ENCODE measurements at regions not wholly inside any gene's neighbourhood (a gene's known extent, or its start where the extent isn't known, plus 50 kb on each side); places are given as distances from the start of the nearest gene placed in this dataset.

DNA sequence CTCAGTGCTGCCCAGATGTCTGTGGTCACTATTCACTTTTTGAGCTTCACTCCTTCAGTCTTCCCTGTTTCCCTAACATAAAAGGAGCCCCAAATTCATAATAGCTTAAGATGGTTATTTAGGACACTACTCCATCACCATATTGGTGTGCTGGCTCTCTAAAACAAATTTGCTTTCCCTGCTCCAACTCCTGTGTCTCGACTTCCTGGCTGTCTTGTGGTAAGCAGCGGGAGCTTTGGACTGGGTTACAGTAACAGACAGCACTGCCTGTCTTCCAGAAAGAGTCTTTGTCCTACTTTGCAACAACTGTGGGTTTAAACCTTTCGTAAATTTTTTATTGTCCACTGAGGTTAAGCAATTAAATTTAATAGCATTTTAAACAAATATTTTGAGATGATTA lies 389.4 kb downstream of the CDH9 start:
- TF ChIP-seq POLR2A (IDR thresholded peaks at IDR 0.05; ENCODE audit: low read depth, low read length) (no peak), TAF1 (IDR thresholded peaks at IDR 0.05; ENCODE audit: low read depth, low read length) (no peak), POLR2AphosphoS5 (IDR thresholded peaks at IDR 0.05; ENCODE audit: low read depth, low read length) (no peak), POU2F2 (IDR thresholded peaks at IDR 0.05; ENCODE audit: low read depth, low read length) (no peak), SPI1 (IDR thresholded peaks at IDR 0.05; ENCODE audit: low read depth, low read length) (no peak), PAX5 (IDR thresholded peaks at IDR 0.05; ENCODE audit: insufficient read depth, low read length, severe bottlenecking) (no peak)
